B cell (primary cell): ENCODE measurements at regions not wholly inside any gene's neighbourhood (a gene's known extent, or its start where the extent isn't known, plus 50 kb on each side); places are given as distances from the start of the nearest gene placed in this dataset.

ENCODE experiments used
- ATAC-seq: fragments of 200-7000 bp; cut with Tn5 transposase; one replicate; pipeline ENCODE4 v1.10.0; 2021; ENCODE audit warnings: low read depth, mild to moderate bottlenecking, moderate number of reproducible peaks, moderate library complexity
- CTCF ChIA-PET: fragments of 350-600 bp; sonication (Branson Sonifier 250); formaldehyde crosslinking; loops from one replicate; lab custom pipeline; 2021; ENCODE audit warnings: antibody characterized with exemption, inconsistent platforms; lab: Charles Lee
- POLR2A ChIA-PET: fragments of 350-600 bp; sonication (Branson Sonifier 250); formaldehyde crosslinking; loops from one replicate; lab custom pipeline; 2021; ENCODE audit warnings: antibody characterized with exemption; lab: Charles Lee
- DNase-seq: peaks from one replicate; pipeline ENCODE4 v3.0.0; 2013
- H2AFZ ChIP-seq: 2 replicates; pipeline ENCODE4 v1.6.1; 2012; ENCODE audit warnings: mild to moderate bottlenecking, low read depth, low read length; ENCODE audit not compliant: insufficient read depth, poor library complexity, severe bottlenecking
- H3K27ac ChIP-seq, 2 donors: 1 replicate in 1 of 2; 2 replicates in 1 of 2; pipeline ENCODE4 v1.5.1; 2012 to 2013; ENCODE audit warnings: low read length in 2 of 2, mild to moderate bottlenecking in 2 of 2, moderate library complexity in 1 of 2
- H3K27me3 ChIP-seq, 4 experiments: fragments of 200-600 bp in 1 of 4; sonication (generic) in 1 of 4; replicated peaks in 1 of 4; 1 replicate in 2 of 4; 2 replicates in 2 of 4; pipeline versions ENCODE4 v1.6.1 to v1.7.0; 2013 to 2016; ENCODE audit warnings: low read length in 3 of 4, mild to moderate bottlenecking in 2 of 4, mixed read lengths in 1 of 4, moderate library complexity in 1 of 4; ENCODE audit not compliant: insufficient read depth in 4 of 4, control insufficient read depth in 3 of 4; ENCODE audit errors: control extremely low read depth in 1 of 4
- H3K36me3 ChIP-seq, 2 experiments: replicated peaks in 1 of 2; 1 replicate in 1 of 2; 2 replicates in 1 of 2; pipeline versions ENCODE4 v1.6.1 to v1.7.1; 2013; ENCODE audit warnings: low read length in 1 of 2; ENCODE audit not compliant: insufficient read depth in 2 of 2, control insufficient read depth in 1 of 2; ENCODE audit errors: control extremely low read depth in 1 of 2, extremely low read depth in 1 of 2
- H3K4me1 ChIP-seq, 2 donors: fragments of 200-600 bp in 1 of 2; sonication (generic) in 1 of 2; 1 replicate in 1 of 2; 2 replicates in 1 of 2; pipeline versions ENCODE4 v1.5.1 to v1.6.1; 2013 to 2017; ENCODE audit warnings: low read length in 2 of 2; ENCODE audit not compliant: control insufficient read depth in 2 of 2, insufficient read depth in 2 of 2
- H3K4me2 ChIP-seq: replicated peaks from 2 replicates; pipeline ENCODE3; 2012; ENCODE audit warnings: mild to moderate bottlenecking, low read depth, low read length; ENCODE audit not compliant: poor library complexity, severe bottlenecking
- H3K4me3 ChIP-seq, 5 experiments: fragments of 200-600 bp in 1 of 5; sonication (generic) in 1 of 5; 1 replicate in 3 of 5; 2 replicates in 2 of 5; pipeline versions ENCODE4 v1.5.1 to v1.7.0; 2011 to 2016; ENCODE audit warnings: low read length in 4 of 5, mild to moderate bottlenecking in 4 of 5, low read depth in 2 of 5, control low read depth in 1 of 5, moderate library complexity in 1 of 5; ENCODE audit not compliant: insufficient read depth in 1 of 5; ENCODE audit errors: control extremely low read depth in 1 of 5, extremely low read depth in 1 of 5
- H3K79me2 ChIP-seq: fragments of 200-600 bp; sonication (generic); one replicate; pipeline ENCODE4 v1.6.0; 2016; ENCODE audit warnings: low read length; ENCODE audit not compliant: control insufficient read depth, insufficient read depth
- H3K9ac ChIP-seq: fragments of 200-600 bp; sonication (generic); 2 replicates; pipeline ENCODE4 v1.6.1; 2017; ENCODE audit warnings: mild to moderate bottlenecking, low read length, moderate library complexity
- H3K9me3 ChIP-seq, 3 donors: one replicate each; pipeline versions ENCODE4 v1.6.1 to v1.7.1; 2013; ENCODE audit warnings: low read length in 2 of 3; ENCODE audit not compliant: control insufficient read depth in 2 of 3, insufficient read depth in 1 of 3; ENCODE audit errors: control extremely low read depth in 1 of 3
- H4K20me1 ChIP-seq: 2 replicates; pipeline ENCODE4 v1.6.0; 2012; ENCODE audit warnings: mild to moderate bottlenecking, low read length; ENCODE audit not compliant: insufficient read depth, control insufficient read depth, poor library complexity, severe bottlenecking
- H3K27ac Mint-ChIP-seq: one replicate; pipeline ENCODE4 v1.8.0; 2021; ENCODE audit warnings: mixed read lengths
- H3K27me3 Mint-ChIP-seq: one replicate; pipeline ENCODE4 v1.8.0; 2021; ENCODE audit warnings: mixed read lengths
- H3K4me1 Mint-ChIP-seq: one replicate; pipeline ENCODE4 v1.8.0; 2021; ENCODE audit warnings: mixed read lengths
- H3K4me3 Mint-ChIP-seq: one replicate; pipeline ENCODE4 v1.8.0; 2021; ENCODE audit warnings: mixed read lengths
- H3K9me3 Mint-ChIP-seq: one replicate; pipeline ENCODE4 v1.8.0; 2022; ENCODE audit warnings: mixed read lengths; ENCODE audit not compliant: insufficient read depth
- CTCF ChIP-seq: fragments of 200-600 bp; IDR thresholded peaks from one replicate; pipeline ENCODE4 v1.8.0; 2022; ENCODE audit warnings: antibody characterized with exemption, mild to moderate bottlenecking
- EZH2 ChIP-seq: IDR thresholded peaks from 2 replicates; pipeline ENCODE4 v1.6.1; 2012; ENCODE audit warnings: borderline replicate concordance, low read depth, mild to moderate bottlenecking, moderate library complexity, low read length; ENCODE audit not compliant: insufficient read depth, poor library complexity, severe bottlenecking
- WGBS: methylation state at CpG from one replicate; pipeline ENCODE4 v1.1.5; 2013; ENCODE audit warnings: missing lambda C conversion rate; ENCODE audit not compliant: insufficient coverage; 5-methylcytosine and 5-hydroxymethylcytosine counted together
- intact Hi-C: fragments of 100-400 bp; cut with micrococcal nuclease; formaldehyde crosslinking; loops from one replicate; pipeline ENCODE4 v1.10.0; 2022

GRCh38 chr2:128714851-128715312, 396.2 kb upstream of the HS6ST1 start:
- H3K27ac ChIP-seq: no peak overlapping the region
- no peak overlapping the region for H3K4me2 ChIP-seq
- Mint-ChIP-seq H3K4me3 (no peak overlapping the region), H3K27ac (no peak overlapping the region), H3K9me3 (peaks cover 4% of the 10 kb centered on the region), H3K27me3 (peaks cover 41% of the 10 kb centered on the region), H3K4me1 (peaks cover 8% of the 10 kb centered on the region)
- WGBS: 86% methylated on average over 4 of the region's 6 CpGs
- H3K79me2 ChIP-seq: no peaks in the 10 kb centered on the region
- intact Hi-C loops: no loop called here
- DNase-seq: no peak
- no peaks in the 10 kb centered on the region for H4K20me1 ChIP-seq
- peaks cover 0 to 12% (median 6%) of the 10 kb centered on the region in 4 experiments for H3K27me3 ChIP-seq
- peaks cover 0 to 10% (median under 1%) of the 10 kb centered on the region in 3 donors for H3K9me3 ChIP-seq
- no peak overlapping the region for H2AFZ ChIP-seq
- H3K36me3 ChIP-seq: no peaks in the 10 kb centered on the region
- H3K4me1 ChIP-seq: peaks cover 0 to 6% of the 10 kb centered on the region in 2 donors
- no peak overlapping the region for H3K4me3 ChIP-seq
- H3K9ac ChIP-seq: no peak overlapping the region
- no peak for ATAC-seq
- TF ChIP-seq EZH2: no peak
- TF ChIP-seq CTCF: no peak
- POLR2A ChIA-PET: no interaction called here
- CTCF ChIA-PET: no interaction called here

- POLR2A ChIA-PET: no interaction called here
- Histone ChIP-seq H3K27me3 (peaks cover 0 to 12% (median 6%) of the 10 kb centered on the region in 4 experiments), H3K79me2 (no peaks in the 10 kb centered on the region), H3K4me3 (no peak overlapping the region), H3K9me3 (peaks cover 0 to 8% (median 0%) of the 10 kb centered on the region in 3 donors), H4K20me1 (no peaks in the 10 kb centered on the region), H3K4me2 (no peak overlapping the region), H3K27ac (no peak overlapping the region), H3K9ac (no peak overlapping the region), H3K36me3 (no peaks in the 10 kb centered on the region), H2AFZ (no peak overlapping the region), H3K4me1 (peaks cover 0 to 6% of the 10 kb centered on the region in 2 donors)
- DNase-seq (no peak), ATAC-seq (no peak)
- H3K4me1 Mint-ChIP-seq: peaks cover 6% of the 10 kb centered on the region
- H3K27ac Mint-ChIP-seq: no peak overlapping the region
- no peaks in the 10 kb centered on the region for H3K9me3 Mint-ChIP-seq
- intact Hi-C loops: no loop called here
- TF ChIP-seq EZH2: no peak
- no peak for TF ChIP-seq CTCF
- H3K27me3 Mint-ChIP-seq: peaks cover 41% of the 10 kb centered on the region
- H3K4me3 Mint-ChIP-seq: no peak overlapping the region
- CTCF ChIA-PET: no interaction called here
- WGBS: 56% methylated on average over 4 of the region's 7 CpGs
Observed at GRCh38 chr2:128715360-128715759, 396.7 kb upstream of the HS6ST1 start.
